Keratinocyte (primary cell): ENCODE measurements at regions not wholly inside any gene's neighbourhood (a gene's known extent, or its start where the extent isn't known, plus 50 kb on each side); places are given as distances from the start of the nearest gene placed in this dataset.

Source experiments
- DNase-seq: peaks from one replicate; pipeline ENCODE4 v3.0.0-alpha.2; 2011; ENCODE audit warnings: low read depth, missing footprints, low spot score
- FAIRE-seq: peaks from 2 replicates; lab custom pipeline; 2011; peaks lifted over from hg19 to GRCh38; lab: Jason Lieb, UNC
- H2AFZ ChIP-seq: 2 replicates; pipeline ENCODE4 v1.6.0; 2012; ENCODE audit warnings: low read length, control low read depth, inconsistent platforms; ENCODE audit not compliant: control insufficient read depth
- H3K27ac ChIP-seq: 2 replicates; pipeline ENCODE4 v1.5.1; 2011; ENCODE audit warnings: low read length; ENCODE audit not compliant: control insufficient read depth, insufficient read depth
- H3K27me3 ChIP-seq: 3 replicates; pipeline ENCODE4 v1.6.0; 2011; ENCODE audit warnings: low read length; ENCODE audit not compliant: control insufficient read depth, insufficient read depth; ENCODE audit errors: extremely low read depth
- H3K36me3 ChIP-seq, 2 experiments: 2 replicates in 1 of 2; 3 replicates in 1 of 2; pipeline ENCODE4 v1.5.1; 2011; ENCODE audit warnings: low read length in 2 of 2, mild to moderate bottlenecking in 1 of 2; ENCODE audit not compliant: control insufficient read depth in 2 of 2, insufficient read depth in 2 of 2; ENCODE audit errors: extremely low read depth in 1 of 2
- H3K4me1 ChIP-seq: 3 replicates; pipeline ENCODE4 v1.5.1; 2011; ENCODE audit warnings: low read length; ENCODE audit not compliant: control insufficient read depth, insufficient read depth; ENCODE audit errors: extremely low read depth
- H3K4me2 ChIP-seq: 3 replicates; pipeline ENCODE4 v1.6.0; 2011; ENCODE audit warnings: low read depth, low read length; ENCODE audit not compliant: control insufficient read depth, insufficient read depth; ENCODE audit errors: extremely low read depth
- H3K4me3 ChIP-seq, 3 experiments: fragments of 200-600 bp in 1 of 3; sonication (generic) in 1 of 3; 2 replicates in 2 of 3; 3 replicates in 1 of 3; pipeline ENCODE4 v1.5.1; 2011 to 2016; ENCODE audit warnings: low read length in 3 of 3, mild to moderate bottlenecking in 3 of 3, control low read depth in 2 of 3, inconsistent platforms in 1 of 3, low read depth in 1 of 3, mixed read lengths in 1 of 3, mixed run types in 1 of 3, moderate library complexity in 1 of 3; ENCODE audit not compliant: control insufficient read depth in 2 of 3, insufficient read depth in 2 of 3; ENCODE audit errors: extremely low read depth in 1 of 3
- H3K79me2 ChIP-seq: 2 replicates; pipeline ENCODE4 v1.6.0; 2012; ENCODE audit warnings: low read length; ENCODE audit not compliant: control insufficient read depth, insufficient read depth
- H3K9ac ChIP-seq: 3 replicates; pipeline ENCODE4 v1.6.0; 2011; ENCODE audit warnings: low read length; ENCODE audit not compliant: control insufficient read depth, insufficient read depth; ENCODE audit errors: extremely low read depth
- H3K9me1 ChIP-seq: 3 replicates; pipeline ENCODE4 v1.6.0; 2011; ENCODE audit warnings: low read length; ENCODE audit not compliant: control insufficient read depth, insufficient read depth; ENCODE audit errors: extremely low read depth
- H3K9me3 ChIP-seq: 2 replicates; pipeline ENCODE4 v1.5.1; 2012; ENCODE audit warnings: low read depth, low read length; ENCODE audit not compliant: control insufficient read depth
- H4K20me1 ChIP-seq: 3 replicates; pipeline ENCODE4 v1.6.0; 2011; ENCODE audit warnings: low read length; ENCODE audit not compliant: control insufficient read depth, insufficient read depth; ENCODE audit errors: extremely low read depth
- CTCF ChIP-seq, 3 experiments: IDR thresholded peaks in 1 of 3; conservative IDR thresholded peaks in 1 of 3; optimal IDR thresholded peaks in 1 of 3; 2 replicates in 2 of 3; 3 replicates in 1 of 3; pipeline versions ENCODE3 to v1.5.1; 2011; ENCODE audit warnings: low read length in 3 of 3, mild to moderate bottlenecking in 3 of 3, moderate library complexity in 2 of 3, control low read depth in 1 of 3, inconsistent platforms in 1 of 3; ENCODE audit not compliant: insufficient read depth in 2 of 3; ENCODE audit errors: extremely low read depth in 1 of 3
- EZH2 ChIP-seq: IDR thresholded peaks from one replicate; pipeline ENCODE4 v1.6.1; 2012; ENCODE audit warnings: inconsistent platforms, mild to moderate bottlenecking, low read length, moderate library complexity
- dilution Hi-C: fragments of 300-500 bp; cut with MboI; formaldehyde crosslinking; loops from one replicate; pipeline ENCODE4 v1.7.0; 2020; ENCODE audit warnings: low sequenced_read_pairs; ENCODE audit not compliant: extremely low pct_ligation_motif_present

GRCh38 chr1:82843876-82844275, 1043.1 kb downstream of the ADGRL2 start:
- H3K4me3 ChIP-seq: no peak overlapping the region
- H3K27ac ChIP-seq: no peak overlapping the region
- H3K9me3 ChIP-seq: no peaks in the 10 kb centered on the region
- H3K79me2 ChIP-seq: no peaks in the 10 kb centered on the region
- no peaks in the 10 kb centered on the region for H4K20me1 ChIP-seq
- no peaks in the 10 kb centered on the region for H3K36me3 ChIP-seq
- no peak for DNase-seq
- no peak overlapping the region for H3K9ac ChIP-seq
- no peaks in the 10 kb centered on the region for H3K4me1 ChIP-seq
- no peak overlapping the region for H3K4me2 ChIP-seq
- dilution Hi-C loops: no loop called here
- no peaks in the 10 kb centered on the region for H3K9me1 ChIP-seq
- no peaks in the 10 kb centered on the region for H3K27me3 ChIP-seq
- H2AFZ ChIP-seq: no peak overlapping the region
- no peak for FAIRE-seq
- TF ChIP-seq EZH2 (no peak), CTCF (optimal IDR thresholded peaks at IDR 0.05 in 1 of 3, IDR thresholded peaks at IDR 0.05 in 1 of 3, conservative IDR thresholded peaks at IDR 0.05 in 1 of 3; ENCODE audit: extremely low read depth in 1 of 3, insufficient read depth in 2 of 3, low read length in 3 of 3) (no peak)

GRCh38 chr1:82840192-82840591, 1039.5 kb downstream of the ADGRL2 start:
- Histone ChIP-seq H3K4me3 (no peak overlapping the region), H4K20me1 (no peaks in the 10 kb centered on the region), H3K9me3 (no peaks in the 10 kb centered on the region), H3K27me3 (no peaks in the 10 kb centered on the region), H3K4me2 (no peak overlapping the region), H3K36me3 (no peaks in the 10 kb centered on the region), H2AFZ (no peak overlapping the region), H3K4me1 (no peaks in the 10 kb centered on the region), H3K9ac (no peak overlapping the region), H3K27ac (no peak overlapping the region), H3K79me2 (no peaks in the 10 kb centered on the region), H3K9me1 (no peaks in the 10 kb centered on the region)
- dilution Hi-C loops: no loop called here
- DNase-seq (no peak), FAIRE-seq (no peak)
- TF ChIP-seq CTCF (optimal IDR thresholded peaks at IDR 0.05 in 1 of 3, IDR thresholded peaks at IDR 0.05 in 1 of 3, conservative IDR thresholded peaks at IDR 0.05 in 1 of 3; ENCODE audit: extremely low read depth in 1 of 3, insufficient read depth in 2 of 3, low read length in 3 of 3) (no peak), EZH2 (no peak)
